Epithelial cell of esophagus (primary cell): ENCODE measurements at regions not wholly inside any gene's neighbourhood (a gene's known extent, or its start where the extent isn't known, plus 50 kb on each side); places are given as distances from the start of the nearest gene placed in this dataset.
"Not testable (repeated sequence)": the region's sequence is repeated elsewhere in the genome, so short reads cannot be mapped to it uniquely, and the experiment has no call there.

ENCODE experiments used
- DNase-seq: peaks from one replicate; pipeline ENCODE4 v3.0.0; 2010; ENCODE audit warnings: low read depth
- H3K4me3 ChIP-seq: 2 replicates; pipeline ENCODE4 v1.5.1; 2011; ENCODE audit warnings: mild to moderate bottlenecking, low read length, control low read depth
- TF ChIP-seq, protein P1 (sequence below): IDR thresholded peaks from 2 replicates; pipeline ENCODE4 v1.5.1; 2011; ENCODE audit warnings: low read depth, mild to moderate bottlenecking, low read length, control low read depth, inconsistent platforms; ENCODE audit not compliant: insufficient read depth; ENCODE audit errors: missing control alignments

GRCh38 chr9:102445906-102446305 is 549.2 kb upstream of the CYLC2 start:
- no peak overlapping the region for H3K4me3 ChIP-seq
- no peak for DNase-seq
- TF ChIP-seq, protein P1, sequence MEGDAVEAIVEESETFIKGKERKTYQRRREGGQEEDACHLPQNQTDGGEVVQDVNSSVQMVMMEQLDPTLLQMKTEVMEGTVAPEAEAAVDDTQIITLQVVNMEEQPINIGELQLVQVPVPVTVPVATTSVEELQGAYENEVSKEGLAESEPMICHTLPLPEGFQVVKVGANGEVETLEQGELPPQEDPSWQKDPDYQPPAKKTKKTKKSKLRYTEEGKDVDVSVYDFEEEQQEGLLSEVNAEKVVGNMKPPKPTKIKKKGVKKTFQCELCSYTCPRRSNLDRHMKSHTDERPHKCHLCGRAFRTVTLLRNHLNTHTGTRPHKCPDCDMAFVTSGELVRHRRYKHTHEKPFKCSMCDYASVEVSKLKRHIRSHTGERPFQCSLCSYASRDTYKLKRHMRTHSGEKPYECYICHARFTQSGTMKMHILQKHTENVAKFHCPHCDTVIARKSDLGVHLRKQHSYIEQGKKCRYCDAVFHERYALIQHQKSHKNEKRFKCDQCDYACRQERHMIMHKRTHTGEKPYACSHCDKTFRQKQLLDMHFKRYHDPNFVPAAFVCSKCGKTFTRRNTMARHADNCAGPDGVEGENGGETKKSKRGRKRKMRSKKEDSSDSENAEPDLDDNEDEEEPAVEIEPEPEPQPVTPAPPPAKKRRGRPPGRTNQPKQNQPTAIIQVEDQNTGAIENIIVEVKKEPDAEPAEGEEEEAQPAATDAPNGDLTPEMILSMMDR: no peak

DNA sequence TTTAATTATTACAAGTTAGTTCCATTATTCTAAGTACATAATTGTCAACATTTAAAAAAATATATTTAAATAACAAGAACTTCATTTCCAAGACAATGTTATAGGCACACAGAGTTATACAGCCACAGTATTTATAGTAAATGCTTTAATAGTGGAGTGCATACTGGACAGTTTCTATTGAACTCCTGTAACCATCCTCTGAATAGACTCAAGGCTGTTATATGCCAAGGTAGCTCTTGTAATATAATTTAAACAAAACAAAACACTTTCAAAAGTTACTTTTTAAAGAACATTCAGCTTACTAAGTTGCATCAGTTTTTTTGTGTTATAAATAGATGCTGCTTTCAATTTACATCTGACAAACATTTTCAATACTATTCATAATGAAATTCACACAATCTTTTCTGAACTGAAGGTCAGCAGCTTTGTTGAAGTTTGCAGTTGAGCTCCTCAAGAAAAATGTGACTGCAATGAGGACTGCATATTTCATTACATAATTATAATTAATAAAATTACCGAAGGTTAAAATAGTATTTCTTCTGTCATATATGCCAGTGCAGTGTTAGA is 549.9 kb upstream of the CYLC2 start:
- no peak for DNase-seq
- no peak overlapping the region for H3K4me3 ChIP-seq
- TF ChIP-seq, protein P1: no peak

GRCh38 chr9:102439583-102439982 is 555.5 kb upstream of the CYLC2 start:
- no peak for DNase-seq
- H3K4me3 ChIP-seq: no peak overlapping the region
- TF ChIP-seq, protein P1: no peak

DNA sequence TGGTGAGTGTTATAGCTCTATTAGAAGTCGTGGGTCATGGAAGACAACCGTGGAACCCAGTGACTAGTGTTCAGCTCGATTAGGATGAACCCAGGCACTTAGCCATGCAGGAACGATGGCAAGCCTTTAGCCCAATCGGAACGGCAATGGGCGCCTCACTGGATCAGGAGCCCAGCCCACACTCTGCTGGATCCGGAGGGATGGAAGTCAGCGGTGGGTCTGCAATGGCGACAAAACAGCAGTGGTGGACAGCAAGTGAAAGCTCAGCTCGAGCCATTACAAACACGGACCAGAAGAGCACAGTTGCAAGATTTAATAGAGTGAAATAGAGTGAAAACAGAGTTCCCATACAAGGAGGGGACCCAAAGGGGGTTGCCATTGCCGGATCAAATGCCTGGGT is 558.5 kb upstream of the CYLC2 start:
- DNase-seq, H3K4me3 ChIP-seq: not testable (repeated sequence)

GRCh38 chr9:102435427-102435826 is 559.7 kb upstream of the CYLC2 start:
- no peak for DNase-seq

GRCh38 chr9:102434545-102434944 is 560.6 kb upstream of the CYLC2 start:
- DNase-seq: no peak
- TF ChIP-seq, protein P1: no peak
- no peak overlapping the region for H3K4me3 ChIP-seq

More at GRCh38 chr9:102435427-102435826, 559.7 kb upstream of the CYLC2 start:
- H3K4me3 ChIP-seq: no peak overlapping the region
- TF ChIP-seq, protein P1: no peak

DNA sequence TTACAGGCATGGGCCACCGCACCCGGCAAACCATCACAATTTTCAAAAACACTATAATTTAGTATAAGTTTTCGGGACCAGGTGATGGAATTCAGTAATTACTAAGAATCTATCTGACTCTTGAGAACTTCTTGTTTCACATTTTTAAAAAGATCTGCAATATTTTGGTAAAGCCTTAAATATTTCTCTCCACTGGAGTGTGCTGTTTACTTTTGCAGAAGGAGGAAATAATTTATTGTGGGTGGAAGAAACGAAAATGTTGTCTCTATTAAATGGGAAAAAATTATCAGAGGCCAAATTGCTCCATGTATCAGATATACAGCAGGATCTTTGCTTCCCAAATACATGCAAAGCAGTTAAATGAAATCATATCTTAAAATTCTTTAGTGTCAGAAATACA is 566.8 kb upstream of the CYLC2 start:
- DNase-seq: no peak
- TF ChIP-seq, protein P1: no peak
- H3K4me3 ChIP-seq: no peak overlapping the region

DNA sequence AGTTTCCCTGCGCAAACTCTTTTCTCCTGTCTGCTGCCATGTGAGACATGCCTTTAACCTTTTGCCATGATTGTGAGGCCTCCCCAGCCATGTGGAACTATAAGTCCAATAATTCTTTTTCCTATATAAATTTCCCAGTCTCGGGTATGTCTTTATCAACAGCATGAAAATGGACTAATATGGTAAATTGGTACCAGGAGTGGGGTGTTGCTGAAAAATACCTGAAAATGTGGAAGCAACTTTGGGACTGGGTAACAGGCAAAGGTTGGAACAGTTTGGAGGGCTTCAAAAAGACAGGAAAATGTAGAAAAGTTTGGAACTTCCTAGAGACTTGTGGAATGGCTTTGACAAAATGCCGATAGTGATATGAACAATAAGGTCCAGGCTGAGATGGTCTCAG is 578.9 kb upstream of the CYLC2 start:
- DNase-seq: not testable (repeated sequence)

More for the DNA sequence above, 578.9 kb upstream of the CYLC2 start:
- H3K4me3 ChIP-seq: not testable (repeated sequence)
